ENCODE measurements at regions not wholly inside any gene's neighbourhood (a gene's known extent, or its start where the extent isn't known, plus 50 kb on each side); places are given as distances from the start of the nearest gene placed in this dataset.
"Not testable (repeated sequence)": the region's sequence is repeated elsewhere in the genome, so short reads cannot be mapped to it uniquely, and the experiment has no call there.

GRCh38 chr7:20083781-20084180 is 133.4 kb downstream of the MACC1 start:
- no peak for DNase-seq

DNA sequence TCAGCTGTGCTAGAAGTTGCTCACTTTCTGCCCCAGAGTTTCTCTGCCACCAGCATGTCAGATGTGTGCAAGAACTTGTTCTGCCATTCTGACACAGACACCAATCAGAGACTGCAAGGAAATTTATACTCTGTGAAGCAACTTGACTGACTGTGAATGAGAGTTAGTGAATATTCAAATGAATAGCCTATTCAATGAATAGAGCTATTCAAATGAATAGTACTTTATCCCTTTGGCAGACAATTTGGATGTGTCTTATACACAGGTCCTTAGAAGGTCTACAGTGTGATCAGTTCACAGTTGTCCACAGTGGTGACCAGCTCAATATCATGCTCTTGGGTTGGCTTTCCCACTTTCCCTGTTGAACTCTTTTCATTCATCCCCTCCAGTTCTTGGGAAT is 138.1 kb downstream of the MACC1 start:
- no peak for DNase-seq

GRCh38 chr7:20076835-20077234 is 140.3 kb downstream of the MACC1 start:
- no peak for DNase-seq

- DNase-seq = no peak
These were observed 141.0 kb downstream of the MACC1 start for GRCh38 chr7:20075992-20076820.

GRCh38 chr7:20075440-20075839 is 141.7 kb downstream of the MACC1 start:
- DNase-seq = no peak

DNA sequence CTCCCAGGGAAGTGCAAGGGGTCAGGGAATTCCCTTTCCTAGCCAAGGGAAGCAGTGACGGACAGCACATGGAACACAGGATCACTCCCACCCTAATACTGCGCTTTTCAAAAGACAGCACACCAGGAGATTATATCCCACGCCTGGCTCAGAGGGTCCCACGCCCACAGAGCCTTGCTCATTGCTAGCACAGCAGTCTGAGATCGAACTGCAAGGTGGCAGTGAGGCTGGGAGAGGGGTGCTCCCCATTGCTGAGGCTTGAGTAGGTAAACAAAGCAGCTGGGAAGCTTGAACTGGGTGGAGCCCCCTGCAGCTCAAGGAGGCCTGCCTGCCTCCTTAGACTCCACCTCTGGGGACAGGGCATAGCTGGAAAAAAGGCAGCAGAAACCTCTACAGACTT is 149.2 kb downstream of the MACC1 start:
- DNase-seq = not testable (repeated sequence)

GRCh38 chr7:20064974-20065862 is 152.0 kb downstream of the MACC1 start:
- DNase-seq = no peak

DNA sequence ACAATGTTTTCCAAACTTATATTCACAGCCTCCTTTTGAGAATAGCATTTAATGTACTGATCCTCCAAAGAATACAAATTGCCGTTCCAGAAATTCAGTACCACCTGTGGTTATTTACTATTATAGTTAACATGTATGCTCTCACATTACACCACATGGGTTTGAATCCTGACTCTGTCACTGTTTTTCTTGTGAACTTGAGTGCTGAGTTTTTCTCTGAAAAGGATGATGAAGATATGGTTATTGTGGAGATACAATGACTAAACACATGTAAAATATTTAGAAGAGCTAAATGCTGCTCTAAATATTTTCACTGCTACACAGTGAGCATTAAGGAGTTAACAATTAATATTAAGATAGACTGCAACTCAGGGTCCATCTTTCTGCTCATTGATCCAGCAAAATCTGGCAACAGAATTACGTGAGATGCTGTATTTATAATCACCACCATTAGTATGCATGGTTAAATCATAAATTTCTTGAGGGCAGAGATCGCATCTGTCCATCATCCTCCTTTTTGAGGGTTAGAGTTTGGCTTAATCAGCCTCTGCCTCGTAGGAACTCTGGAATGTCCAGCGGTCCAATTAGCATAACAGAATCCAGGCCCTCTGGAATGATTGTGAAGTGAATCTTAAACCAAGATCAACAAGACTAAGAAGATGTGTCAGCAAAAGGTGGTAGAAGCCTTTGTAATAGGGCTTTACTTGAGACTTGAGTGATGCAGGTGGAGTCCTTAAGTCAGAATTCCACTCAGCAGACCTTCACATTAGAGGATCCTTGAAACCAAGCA is 152.8 kb downstream of the MACC1 start:
- no peak for DNase-seq

DNA sequence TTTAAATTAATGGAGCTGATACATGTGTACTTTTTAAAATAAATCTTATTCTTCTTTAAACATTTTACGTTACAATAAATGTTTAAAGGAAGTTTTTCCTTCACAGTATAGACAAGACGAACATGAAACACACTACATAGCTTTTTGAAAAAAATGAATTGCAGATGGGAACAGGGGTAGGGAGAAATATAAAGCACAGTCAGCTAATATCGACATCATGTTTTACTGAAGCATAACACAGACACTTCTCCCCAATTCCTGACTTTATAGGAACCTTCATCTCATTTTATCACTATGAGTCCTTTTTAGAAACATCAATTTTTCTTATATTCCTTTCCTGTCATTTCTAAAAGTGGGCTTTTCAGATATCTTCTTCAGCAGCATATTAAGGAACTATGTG is 153.5 kb downstream of the MACC1 start:
- no peak for DNase-seq

GRCh38 chr7:20062932-20063331 is 154.3 kb downstream of the MACC1 start:
- no peak for DNase-seq

GRCh38 chr7:20053334-20054104 is 163.7 kb downstream of the MACC1 start:
- DNase-seq = no peak

- no peak for DNase-seq
These were observed 166.8 kb downstream of the MACC1 start for GRCh38 chr7:20050241-20050966.

DNA sequence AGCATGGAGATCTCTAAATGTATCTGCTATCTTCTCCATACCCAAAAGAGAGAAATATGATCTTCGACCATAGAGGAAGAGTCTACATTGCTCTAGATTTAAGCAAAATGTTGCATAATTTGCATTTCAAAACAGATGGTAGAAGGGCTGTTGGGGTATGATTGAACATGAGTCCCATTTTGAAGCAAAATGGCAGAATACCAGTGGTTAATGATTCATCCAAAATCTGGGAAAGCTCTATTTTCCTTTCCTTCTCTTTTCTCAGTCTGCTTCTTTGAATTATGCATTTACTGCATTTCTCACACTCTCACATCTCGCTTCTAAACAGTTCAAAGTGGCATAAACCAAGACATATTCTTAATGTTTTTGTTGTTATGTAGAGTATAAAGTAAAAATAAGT is 178.5 kb downstream of the MACC1 start:
- no peak for DNase-seq

DNA sequence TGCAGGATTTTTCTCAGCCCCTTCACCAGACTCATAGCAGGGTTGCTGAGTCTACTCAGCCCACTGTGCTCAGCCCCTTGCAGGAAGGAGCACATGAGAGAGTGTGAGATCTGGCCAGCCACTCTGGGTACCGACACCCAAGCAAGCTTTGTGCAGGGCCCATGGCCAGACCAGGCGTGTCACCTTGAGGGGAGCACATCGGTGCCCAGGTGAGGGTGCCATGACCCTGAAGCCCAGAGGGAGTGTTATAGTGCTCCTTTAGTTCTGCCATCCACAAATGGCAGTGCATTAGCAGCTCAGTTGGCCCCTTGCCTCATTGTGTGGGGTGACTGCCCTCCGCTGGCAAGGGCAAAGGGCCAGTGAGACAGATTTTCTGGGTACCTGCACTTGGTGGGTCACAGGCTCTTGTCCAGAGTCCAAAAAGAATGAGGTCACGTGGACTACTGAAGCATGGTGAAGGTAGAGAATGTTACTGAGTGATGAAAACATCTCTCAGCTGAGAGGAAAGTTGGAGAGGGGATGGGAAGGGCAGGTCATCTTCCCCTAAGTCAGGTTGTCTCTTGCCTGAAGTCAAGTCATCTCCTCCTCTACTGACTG is 181.8 kb downstream of the MACC1 start:
- no peak for DNase-seq

GRCh38 chr7:20033621-20034400 is 183.4 kb downstream of the MACC1 start:
- DNase-seq = no peak

DNA sequence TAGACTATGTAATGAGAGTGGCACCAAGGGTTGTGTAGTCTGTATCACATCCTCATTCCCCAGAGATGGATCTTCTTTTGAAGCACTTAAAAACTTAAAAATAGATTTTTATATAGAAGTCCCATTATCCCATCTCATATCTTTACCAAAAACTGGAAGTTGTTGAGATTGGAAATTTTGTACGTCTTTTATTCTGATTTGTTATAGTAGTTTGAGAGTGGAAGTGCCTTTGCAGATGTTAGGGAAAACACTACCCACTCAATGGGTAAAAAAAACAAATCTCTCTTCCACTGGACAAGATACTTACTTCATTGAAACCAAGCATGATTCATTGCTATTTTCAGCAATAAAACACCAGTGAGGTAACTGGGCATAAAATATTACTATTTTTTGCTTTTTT is 184.4 kb downstream of the MACC1 start:
- no peak for DNase-seq

DNA sequence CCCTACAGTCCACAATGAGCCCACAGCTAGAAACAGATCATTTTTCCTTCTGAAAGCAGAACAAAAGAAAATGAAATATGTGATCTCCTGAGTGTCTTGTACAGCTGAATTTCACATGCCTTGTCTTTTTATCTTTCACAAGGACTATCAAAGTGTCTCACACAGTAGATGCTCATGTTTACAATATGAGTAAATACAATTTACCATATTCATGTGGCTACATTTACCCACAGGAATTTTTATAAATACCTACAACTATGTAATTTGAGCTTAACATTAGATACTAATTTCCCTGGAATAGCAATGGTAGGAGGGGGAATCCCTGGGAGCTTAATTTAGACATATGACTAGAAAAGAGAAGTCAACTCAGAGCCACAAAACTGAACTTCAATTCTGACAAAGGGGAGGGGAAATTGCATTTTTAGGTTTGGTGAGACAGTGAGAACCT is 186.2 kb downstream of the MACC1 start:
- no peak for DNase-seq

- DNase-seq = no peak
These were observed 186.8 kb downstream of the MACC1 start for GRCh38 chr7:20030417-20030816.

- no peak for DNase-seq
These were observed 190.4 kb downstream of the MACC1 start for GRCh38 chr7:20026762-20027161.

DNA sequence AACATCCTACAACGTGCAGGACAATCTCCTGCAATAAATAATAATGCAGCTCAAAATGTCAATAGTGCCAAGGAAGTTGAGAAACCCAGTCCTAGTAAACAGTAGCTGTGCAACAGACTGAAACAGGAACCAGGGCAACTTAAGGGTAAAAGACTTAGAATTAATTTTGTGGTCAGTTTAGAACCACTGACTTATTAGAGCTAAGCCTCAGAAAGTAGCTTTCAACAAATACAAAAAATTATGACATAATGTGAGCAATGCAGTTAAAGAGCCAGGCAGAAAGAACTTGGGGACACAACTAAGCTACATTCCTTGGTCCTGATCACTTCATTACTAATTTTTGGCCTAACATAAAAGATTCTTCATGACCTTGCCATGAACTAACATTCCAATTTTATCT is 195.4 kb downstream of the MACC1 start:
- DNase-seq = no peak
